ENCODE measurements at regions not wholly inside any gene's neighbourhood (a gene's known extent, or its start where the extent isn't known, plus 50 kb on each side); places are given as distances from the start of the nearest gene placed in this dataset.
"Not testable (repeated sequence)": the region's sequence is repeated elsewhere in the genome, so short reads cannot be mapped to it uniquely, and the experiment has no call there.

DNA sequence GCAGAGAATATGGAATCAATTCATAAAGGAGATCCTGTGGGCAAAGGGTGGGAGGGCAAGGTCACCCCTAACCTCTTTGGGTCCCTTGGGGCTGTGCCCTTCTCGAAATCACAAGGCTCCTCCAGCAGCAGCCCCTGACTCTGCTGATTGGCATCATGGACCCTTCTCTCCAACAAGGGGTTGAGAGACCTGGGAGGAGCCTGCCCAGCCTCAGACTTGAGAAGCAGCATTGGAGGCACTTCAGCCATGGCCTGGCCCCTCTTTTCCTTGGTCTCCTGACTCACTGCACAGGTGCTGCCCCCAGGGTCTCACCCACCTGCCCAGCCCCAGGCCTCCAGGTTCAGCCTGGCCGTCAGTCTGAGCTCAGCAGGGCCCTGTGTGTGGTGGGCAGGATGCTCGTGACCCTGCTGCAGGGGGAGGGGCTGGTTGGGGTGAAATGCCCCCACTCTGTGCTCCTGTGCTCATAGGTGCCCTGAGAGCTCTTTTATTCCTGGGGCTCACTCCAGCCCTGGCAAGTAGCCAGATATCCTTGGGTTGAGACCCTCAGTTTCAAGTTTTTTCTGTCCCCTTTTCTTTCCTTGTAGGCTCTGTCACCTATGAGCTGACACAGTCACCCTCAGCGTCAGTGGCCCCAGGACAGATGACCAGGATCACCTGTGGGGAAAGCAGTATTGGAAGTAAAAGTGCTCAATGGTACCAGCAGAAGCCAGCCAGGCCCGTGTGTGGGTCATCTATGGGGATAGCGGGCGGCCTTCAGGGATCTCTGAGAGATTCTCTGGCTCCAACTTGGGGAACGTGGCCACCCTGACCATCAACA lies 110.8 kb downstream of the GGTLC2 start:
- Histone ChIP-seq H3K4me1 (ENCODE audit: control insufficient read depth in 1 of 2, insufficient read depth in 2 of 2, low read length in 2 of 2) (no peaks in the 10 kb centered on the region), H3K27ac (ENCODE audit: low read length) (no peak overlapping the region), H3K36me3 (ENCODE audit: control insufficient read depth in 1 of 2, insufficient read depth in 2 of 2, low read length in 2 of 2) (no peaks in the 10 kb centered on the region), H3K4me3 (ENCODE audit: low read depth in 1 of 2, low read length in 2 of 2) (no peak overlapping the region), H3K27me3 (ENCODE audit: low read depth, low read length) (no peaks in the 10 kb centered on the region), H3K9me3 (ENCODE audit: control insufficient read depth in 1 of 2, low read length in 2 of 2) (no peaks in the 10 kb centered on the region)

DNA sequence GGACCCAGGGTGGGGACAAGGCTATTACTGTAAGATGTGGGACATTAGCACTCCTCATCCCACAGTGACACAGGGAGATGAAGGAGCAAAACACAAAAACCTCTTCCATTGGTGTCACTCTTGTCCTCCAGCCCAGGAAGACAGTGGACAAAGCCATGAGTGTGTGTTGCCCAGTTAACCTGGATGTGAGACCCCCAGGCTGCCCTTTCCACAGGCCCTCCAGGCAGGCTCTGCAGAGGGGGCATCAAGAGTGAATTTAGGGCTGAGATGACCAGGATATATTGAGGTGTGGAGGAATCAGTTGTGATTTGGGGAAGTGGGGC lies 111.3 kb downstream of the GGTLC2 start:
- Histone ChIP-seq H3K4me1 (ENCODE audit: control insufficient read depth in 1 of 2, insufficient read depth in 2 of 2, low read length in 2 of 2) (no peaks in the 10 kb centered on the region), H3K27me3 (ENCODE audit: low read depth, low read length) (no peaks in the 10 kb centered on the region), H3K27ac (ENCODE audit: low read length) (no peak overlapping the region), H3K4me3 (ENCODE audit: low read depth in 1 of 2, low read length in 2 of 2) (no peak overlapping the region), H3K36me3 (ENCODE audit: control insufficient read depth in 1 of 2, insufficient read depth in 2 of 2, low read length in 2 of 2) (no peaks in the 10 kb centered on the region), H3K9me3 (ENCODE audit: control insufficient read depth in 1 of 2, low read length in 2 of 2) (no peaks in the 10 kb centered on the region)

DNA sequence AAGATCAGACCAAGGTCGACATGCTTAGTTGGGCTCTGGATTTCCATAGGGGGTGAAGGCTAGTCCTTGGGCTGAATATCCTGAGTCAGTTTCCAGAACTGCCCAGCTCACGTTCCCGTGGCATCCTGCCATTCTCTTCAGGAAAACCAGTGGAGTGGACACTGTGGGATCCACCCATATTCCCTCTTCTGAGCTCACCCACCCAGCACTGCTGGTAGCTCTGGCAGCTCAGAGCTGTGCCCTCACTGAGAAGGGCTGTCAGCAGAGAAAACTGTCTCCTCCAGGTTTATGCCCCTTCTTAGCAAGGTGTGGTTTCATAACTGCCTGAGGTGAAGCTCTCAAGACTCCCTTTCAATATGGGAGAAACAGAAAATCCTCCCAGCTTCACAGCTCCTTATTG lies 111.7 kb downstream of the GGTLC2 start:
- no peak overlapping the region for H3K27ac ChIP-seq (ENCODE audit: low read length)
- H3K4me1 ChIP-seq (ENCODE audit: control insufficient read depth in 1 of 2, insufficient read depth in 2 of 2, low read length in 2 of 2), result no peaks in the 10 kb centered on the region
- no peaks in the 10 kb centered on the region for H3K9me3 ChIP-seq (ENCODE audit: control insufficient read depth in 1 of 2, low read length in 2 of 2)
- H3K27me3 ChIP-seq (ENCODE audit: low read depth, low read length), result no peaks in the 10 kb centered on the region
- no peaks in the 10 kb centered on the region for H3K36me3 ChIP-seq (ENCODE audit: control insufficient read depth in 1 of 2, insufficient read depth in 2 of 2, low read length in 2 of 2)
- no peak overlapping the region for H3K4me3 ChIP-seq (ENCODE audit: low read depth in 1 of 2, low read length in 2 of 2)

GRCh38 chr22:22756551-22757201 lies 112.3 kb downstream of the GGTLC2 start:
- not testable (repeated sequence) for H3K4me3 ChIP-seq (ENCODE audit: low read depth in 1 of 2, low read length in 2 of 2); H3K27ac ChIP-seq (ENCODE audit: low read length); H3K9me3 ChIP-seq (ENCODE audit: control insufficient read depth in 1 of 2, low read length in 2 of 2); H3K36me3 ChIP-seq (ENCODE audit: control insufficient read depth in 1 of 2, insufficient read depth in 2 of 2, low read length in 2 of 2); H3K4me1 ChIP-seq (ENCODE audit: control insufficient read depth in 1 of 2, insufficient read depth in 2 of 2, low read length in 2 of 2); H3K27me3 ChIP-seq (ENCODE audit: low read depth, low read length)

- H3K36me3 ChIP-seq (ENCODE audit: control insufficient read depth in 1 of 2, insufficient read depth in 2 of 2, low read length in 2 of 2); H3K27ac ChIP-seq (ENCODE audit: low read length); H3K4me3 ChIP-seq (ENCODE audit: low read depth in 1 of 2, low read length in 2 of 2); H3K4me1 ChIP-seq (ENCODE audit: control insufficient read depth in 1 of 2, insufficient read depth in 2 of 2, low read length in 2 of 2); H3K27me3 ChIP-seq (ENCODE audit: low read depth, low read length); H3K9me3 ChIP-seq (ENCODE audit: control insufficient read depth in 1 of 2, low read length in 2 of 2): not testable (repeated sequence)
These were observed 113.8 kb downstream of the GGTLC2 start for GRCh38 chr22:22758101-22758807.

DNA sequence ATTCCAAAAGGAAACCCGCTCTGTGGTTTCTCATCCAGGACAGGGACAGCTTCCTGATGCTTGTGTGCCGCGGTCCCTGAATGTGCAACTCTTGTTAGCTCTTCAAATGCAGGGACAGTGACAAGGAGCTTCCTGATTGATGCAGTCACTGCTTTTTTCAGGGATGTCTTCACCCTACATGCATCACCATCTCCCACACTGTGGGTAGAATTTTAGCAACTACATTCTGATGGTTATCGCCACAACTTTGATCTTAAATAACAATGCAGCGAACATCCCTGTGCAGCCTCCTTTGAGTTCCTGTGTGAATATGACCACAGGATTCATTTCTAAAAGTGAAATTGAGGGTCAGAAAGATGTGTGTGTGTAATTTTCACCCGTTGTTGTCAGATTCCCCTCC lies 115.0 kb downstream of the GGTLC2 start:
- Histone ChIP-seq H3K9me3 (ENCODE audit: control insufficient read depth in 1 of 2, low read length in 2 of 2) (no peaks in the 10 kb centered on the region), H3K27ac (ENCODE audit: low read length) (no peak overlapping the region), H3K36me3 (ENCODE audit: control insufficient read depth in 1 of 2, insufficient read depth in 2 of 2, low read length in 2 of 2) (no peaks in the 10 kb centered on the region), H3K27me3 (ENCODE audit: low read depth, low read length) (no peaks in the 10 kb centered on the region), H3K4me3 (ENCODE audit: low read depth in 1 of 2, low read length in 2 of 2) (no peak overlapping the region), H3K4me1 (ENCODE audit: control insufficient read depth in 1 of 2, insufficient read depth in 2 of 2, low read length in 2 of 2) (no peaks in the 10 kb centered on the region)

- no peak overlapping the region for H3K4me3 ChIP-seq (ENCODE audit: low read depth in 1 of 2, low read length in 2 of 2)
These were observed 115.6 kb downstream of the GGTLC2 start for GRCh38 chr22:22759889-22760546.

DNA sequence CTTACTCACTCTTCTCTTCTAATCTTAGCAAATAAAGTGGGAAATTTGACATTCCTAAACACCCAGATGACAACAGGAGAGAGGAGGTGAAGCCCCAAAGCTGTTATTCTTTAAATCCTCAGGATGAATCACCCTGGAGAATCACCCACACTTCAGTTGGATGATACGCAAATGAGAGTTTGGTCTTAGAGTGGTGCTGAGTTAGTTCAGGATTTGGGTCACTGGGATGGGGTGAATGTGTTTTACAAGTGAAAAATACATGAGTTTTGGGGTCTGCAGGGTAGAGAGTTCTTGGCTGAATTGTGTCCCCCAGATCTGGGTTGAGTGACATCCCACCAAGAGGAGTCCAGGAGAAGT lies 117.2 kb downstream of the GGTLC2 start:
- H3K4me1 ChIP-seq (ENCODE audit: control insufficient read depth in 1 of 2, insufficient read depth in 2 of 2, low read length in 2 of 2), result no peaks in the 10 kb centered on the region
- H3K27ac ChIP-seq (ENCODE audit: low read length), result no peak overlapping the region
- no peaks in the 10 kb centered on the region for H3K36me3 ChIP-seq (ENCODE audit: control insufficient read depth in 1 of 2, insufficient read depth in 2 of 2, low read length in 2 of 2)
- no peaks in the 10 kb centered on the region for H3K27me3 ChIP-seq (ENCODE audit: low read depth, low read length)
- H3K4me3 ChIP-seq (ENCODE audit: low read depth in 1 of 2, low read length in 2 of 2), result no peak overlapping the region
- H3K9me3 ChIP-seq (ENCODE audit: control insufficient read depth in 1 of 2, low read length in 2 of 2), result no peaks in the 10 kb centered on the region

More at GRCh38 chr22:22759889-22760546, 115.6 kb downstream of the GGTLC2 start:
- H3K27ac ChIP-seq (ENCODE audit: low read length), result no peak overlapping the region
- H3K9me3 ChIP-seq (ENCODE audit: control insufficient read depth in 1 of 2, low read length in 2 of 2), result no peaks in the 10 kb centered on the region
- H3K36me3 ChIP-seq (ENCODE audit: control insufficient read depth in 1 of 2, insufficient read depth in 2 of 2, low read length in 2 of 2), result no peaks in the 10 kb centered on the region
- no peaks in the 10 kb centered on the region for H3K27me3 ChIP-seq (ENCODE audit: low read depth, low read length)
- no peaks in the 10 kb centered on the region for H3K4me1 ChIP-seq (ENCODE audit: control insufficient read depth in 1 of 2, insufficient read depth in 2 of 2, low read length in 2 of 2)

DNA sequence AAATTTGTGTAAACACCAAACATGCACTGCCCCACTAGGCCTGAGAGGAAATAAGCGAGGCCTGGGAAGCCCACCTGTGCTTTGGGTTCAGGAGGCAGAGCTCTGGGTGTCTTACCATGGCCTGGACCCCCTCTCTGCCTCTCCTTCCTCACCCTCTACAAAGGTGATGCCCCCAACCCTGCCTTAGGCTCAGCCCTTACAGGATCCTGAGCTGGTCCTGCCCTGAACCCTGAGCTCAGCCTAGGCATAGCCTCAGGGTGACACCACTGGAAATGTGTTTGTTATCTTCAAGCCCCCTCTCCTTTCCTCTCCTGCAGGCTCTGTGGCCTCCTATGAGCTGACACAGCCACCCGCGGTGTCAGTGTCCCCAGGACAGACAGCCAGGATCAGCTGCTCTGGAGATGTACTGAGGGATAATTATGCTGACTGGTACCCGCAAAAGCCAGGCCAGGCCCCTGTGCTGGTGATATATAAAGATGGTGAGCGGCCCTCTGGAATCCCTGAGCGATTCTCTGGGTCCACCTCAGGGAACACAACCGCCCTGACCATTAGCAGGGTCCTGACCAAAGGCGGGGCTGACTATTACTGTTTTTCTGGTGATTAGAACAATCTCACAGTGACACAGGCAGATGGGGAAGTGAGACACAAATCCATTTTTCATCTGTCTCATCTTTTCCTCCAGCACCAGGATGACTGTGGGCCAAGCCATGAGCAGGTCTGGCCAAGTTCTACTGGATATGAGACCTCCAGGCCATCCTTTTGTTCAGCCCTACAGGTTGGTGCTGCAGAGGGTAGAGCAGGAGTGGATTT lies 117.8 kb downstream of the GGTLC2 start:
- H3K4me3 ChIP-seq (ENCODE audit: low read depth in 1 of 2, low read length in 2 of 2), result no peak overlapping the region
- H3K4me1 ChIP-seq (ENCODE audit: control insufficient read depth in 1 of 2, insufficient read depth in 2 of 2, low read length in 2 of 2), result no peaks in the 10 kb centered on the region
- H3K36me3 ChIP-seq (ENCODE audit: control insufficient read depth in 1 of 2, insufficient read depth in 2 of 2, low read length in 2 of 2), result no peaks in the 10 kb centered on the region
- H3K9me3 ChIP-seq (ENCODE audit: control insufficient read depth in 1 of 2, low read length in 2 of 2), result no peaks in the 10 kb centered on the region
- no peaks in the 10 kb centered on the region for H3K27me3 ChIP-seq (ENCODE audit: low read depth, low read length)
- no peak overlapping the region for H3K27ac ChIP-seq (ENCODE audit: low read length)

GRCh38 chr22:22763512-22763911 lies 119.1 kb downstream of the GGTLC2 start:
- Histone ChIP-seq H3K27me3 (ENCODE audit: low read depth, low read length) (no peaks in the 10 kb centered on the region), H3K9me3 (ENCODE audit: control insufficient read depth in 1 of 2, low read length in 2 of 2) (no peaks in the 10 kb centered on the region)

DNA sequence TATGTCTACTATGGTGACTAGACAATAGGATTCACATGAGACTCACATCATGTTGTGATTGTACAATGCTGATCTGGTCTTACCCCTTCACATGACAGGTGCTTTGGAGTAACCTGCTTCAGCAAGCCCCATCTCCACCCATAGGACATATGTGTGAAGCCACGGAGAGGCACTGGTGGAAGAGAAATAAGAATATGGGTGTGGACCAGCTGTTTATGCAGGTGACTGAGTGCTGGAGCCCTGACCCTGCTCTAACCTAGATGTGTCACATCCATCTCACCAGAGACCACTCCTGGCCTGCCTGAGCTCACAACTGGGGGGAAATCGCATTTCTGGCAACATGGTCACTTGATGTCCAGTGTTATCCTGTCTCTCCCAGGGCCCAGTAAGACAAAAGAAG lies 119.7 kb downstream of the GGTLC2 start:
- Histone ChIP-seq H3K4me3 (ENCODE audit: low read depth in 1 of 2, low read length in 2 of 2) (no peak overlapping the region), H3K9me3 (ENCODE audit: control insufficient read depth in 1 of 2, low read length in 2 of 2) (no peaks in the 10 kb centered on the region), H3K36me3 (ENCODE audit: control insufficient read depth in 1 of 2, insufficient read depth in 2 of 2, low read length in 2 of 2) (no peaks in the 10 kb centered on the region), H3K27me3 (ENCODE audit: low read depth, low read length) (no peaks in the 10 kb centered on the region), H3K27ac (ENCODE audit: low read length) (no peak overlapping the region), H3K4me1 (ENCODE audit: control insufficient read depth in 1 of 2, insufficient read depth in 2 of 2, low read length in 2 of 2) (no peaks in the 10 kb centered on the region)

More at GRCh38 chr22:22763512-22763911, 119.1 kb downstream of the GGTLC2 start:
- no peak overlapping the region for H3K4me3 ChIP-seq (ENCODE audit: low read depth in 1 of 2, low read length in 2 of 2)
- no peaks in the 10 kb centered on the region for H3K4me1 ChIP-seq (ENCODE audit: control insufficient read depth in 1 of 2, insufficient read depth in 2 of 2, low read length in 2 of 2)
- no peaks in the 10 kb centered on the region for H3K36me3 ChIP-seq (ENCODE audit: control insufficient read depth in 1 of 2, insufficient read depth in 2 of 2, low read length in 2 of 2)
- no peak overlapping the region for H3K27ac ChIP-seq (ENCODE audit: low read length)
